ENCODE measurements at regions not wholly inside any gene's neighbourhood (a gene's known extent, or its start where the extent isn't known, plus 50 kb on each side); places are given as distances from the start of the nearest gene placed in this dataset.

GRCh38 chr1:191897134-191897533, 261.1 kb upstream of the RGS18 start:
- no peak for TF ChIP-seq CTCF (IDR thresholded peaks at IDR 0.05; ENCODE audit: control insufficient read depth, extremely low read depth, insufficient read depth)
- no peak overlapping the region for H3K4me3 ChIP-seq (ENCODE audit: low read depth, low read length)
- no peak for DNase-seq (ENCODE audit: low read depth)

- no peak for TF ChIP-seq CTCF (IDR thresholded peaks at IDR 0.05; ENCODE audit: control insufficient read depth, extremely low read depth, insufficient read depth)
- DNase-seq (ENCODE audit: low read depth) = no peak
Measured at GRCh38 chr1:191901651-191902050, 256.6 kb upstream of the RGS18 start.

GRCh38 chr1:191904991-191905390, 253.3 kb upstream of the RGS18 start:
- DNase-seq (ENCODE audit: low read depth) = no peak
- no peak overlapping the region for H3K4me3 ChIP-seq (ENCODE audit: low read depth, low read length)

More at GRCh38 chr1:191901651-191902050, 256.6 kb upstream of the RGS18 start:
- H3K4me3 ChIP-seq (ENCODE audit: low read depth, low read length) = no peak overlapping the region

GRCh38 chr1:191905781-191906180, 252.5 kb upstream of the RGS18 start:
- no peak for DNase-seq (ENCODE audit: low read depth)
- H3K4me3 ChIP-seq (ENCODE audit: low read depth, low read length) = no peak overlapping the region
- no peak for TF ChIP-seq CTCF (IDR thresholded peaks at IDR 0.05; ENCODE audit: control insufficient read depth, extremely low read depth, insufficient read depth)

More at GRCh38 chr1:191904991-191905390, 253.3 kb upstream of the RGS18 start:
- no peak for TF ChIP-seq CTCF (IDR thresholded peaks at IDR 0.05; ENCODE audit: control insufficient read depth, extremely low read depth, insufficient read depth)

- H3K4me3 ChIP-seq (ENCODE audit: low read depth, low read length) = no peak overlapping the region
- DNase-seq (ENCODE audit: low read depth) = no peak
- no peak for TF ChIP-seq CTCF (IDR thresholded peaks at IDR 0.05; ENCODE audit: control insufficient read depth, extremely low read depth, insufficient read depth)
Measured at GRCh38 chr1:191907121-191907520, 251.1 kb upstream of the RGS18 start.

- DNase-seq (ENCODE audit: low read depth) = no peak
- H3K4me3 ChIP-seq (ENCODE audit: low read depth, low read length) = no peak overlapping the region
- no peak for TF ChIP-seq CTCF (IDR thresholded peaks at IDR 0.05; ENCODE audit: control insufficient read depth, extremely low read depth, insufficient read depth)
Measured at GRCh38 chr1:191910245-191910644, 248.0 kb upstream of the RGS18 start.

GRCh38 chr1:191912517-191912916, 245.7 kb upstream of the RGS18 start:
- DNase-seq (ENCODE audit: low read depth) = no peak
- TF ChIP-seq CTCF (IDR thresholded peaks at IDR 0.05; ENCODE audit: control insufficient read depth, extremely low read depth, insufficient read depth) = no peak
- H3K4me3 ChIP-seq (ENCODE audit: low read depth, low read length) = no peak overlapping the region

Data from LNCaP clone FGC (cell line).